HG03342 (cell line): ENCODE measurements at regions not wholly inside any gene's neighbourhood (a gene's known extent, or its start where the extent isn't known, plus 50 kb on each side); places are given as distances from the start of the nearest gene placed in this dataset.

Experiments used
- ATAC-seq: cut with Tn5 transposase; IDR thresholded peaks from one replicate; pipeline ENCODE4 v1.9.1; 2021; ENCODE audit warnings: mild to moderate bottlenecking, moderate library complexity; ENCODE audit not compliant: unreplicated experiment

GRCh38 chr11:127063241-127063640 lies 62.7 kb upstream of the KIRREL3 start:
- no peak for ATAC-seq

DNA sequence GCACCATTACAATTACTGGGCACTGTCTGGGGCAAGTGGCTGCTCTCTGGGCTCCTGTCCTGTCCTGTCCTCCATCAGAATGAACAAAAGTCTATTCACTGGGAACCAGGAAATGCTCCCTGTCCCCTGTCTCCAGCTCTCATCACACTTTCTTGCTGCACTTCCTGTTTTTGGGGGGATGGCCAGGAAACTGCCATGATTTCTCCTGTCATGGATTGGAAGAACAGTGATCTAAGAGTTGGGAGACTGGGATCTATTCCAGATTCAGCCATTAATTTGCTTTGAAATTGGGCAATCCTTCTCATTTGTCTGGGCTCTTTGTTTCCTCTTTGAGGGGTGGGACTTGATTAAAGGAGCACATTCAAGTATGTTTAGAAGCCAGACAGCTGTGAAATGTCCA lies 61.4 kb upstream of the KIRREL3 start:
- ATAC-seq = no peak

DNA sequence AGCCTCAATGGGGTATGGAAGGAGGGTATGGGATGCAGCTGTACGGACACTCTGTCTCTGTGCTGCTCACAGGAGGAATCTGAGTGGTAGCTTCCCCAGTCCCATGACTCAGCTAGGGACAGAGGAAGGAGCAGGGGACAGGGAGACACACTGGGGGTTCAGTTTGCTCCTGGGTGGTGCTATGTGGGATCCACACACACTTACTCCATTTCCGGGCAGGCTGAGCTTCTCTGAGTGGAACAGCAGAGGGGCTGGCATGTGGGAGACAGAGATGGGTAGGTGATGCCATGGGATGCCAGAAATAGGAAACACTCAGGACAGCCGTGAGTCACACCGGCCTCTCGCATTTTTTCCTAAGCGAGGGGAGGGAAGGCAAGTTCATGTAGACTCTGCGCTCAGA lies 59.2 kb upstream of the KIRREL3 start:
- ATAC-seq = no peak

GRCh38 chr11:127059286-127059685 lies 58.7 kb upstream of the KIRREL3 start:
- no peak for ATAC-seq

GRCh38 chr11:127058524-127058923 lies 58.0 kb upstream of the KIRREL3 start:
- no peak for ATAC-seq

DNA sequence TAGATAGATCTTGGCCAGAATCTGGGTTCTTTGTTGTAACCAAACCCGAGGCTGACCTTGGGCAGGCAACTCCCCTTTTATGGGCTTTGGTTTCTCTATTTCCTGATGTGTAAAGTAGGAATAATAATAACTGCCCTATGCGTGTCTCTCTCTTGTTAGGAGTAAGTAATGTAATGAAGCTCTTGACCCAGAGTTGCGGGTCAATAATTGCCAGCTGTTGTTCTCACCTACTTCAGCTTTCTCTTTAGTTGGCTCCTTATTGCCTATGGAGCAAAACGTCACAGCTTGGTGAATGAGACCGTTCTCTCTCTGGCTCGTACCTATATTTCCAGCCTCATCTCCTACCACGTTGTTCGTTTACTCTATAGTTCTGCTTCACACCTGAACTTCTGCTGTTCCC lies 56.6 kb upstream of the KIRREL3 start:
- ATAC-seq = no peak

- ATAC-seq = no peak
Observed at GRCh38 chr11:127056338-127056971, 55.9 kb upstream of the KIRREL3 start.

- no peak for ATAC-seq
Observed at GRCh38 chr11:127055236-127055635, 54.7 kb upstream of the KIRREL3 start.

GRCh38 chr11:127054153-127054552 lies 53.6 kb upstream of the KIRREL3 start:
- ATAC-seq = no peak

DNA sequence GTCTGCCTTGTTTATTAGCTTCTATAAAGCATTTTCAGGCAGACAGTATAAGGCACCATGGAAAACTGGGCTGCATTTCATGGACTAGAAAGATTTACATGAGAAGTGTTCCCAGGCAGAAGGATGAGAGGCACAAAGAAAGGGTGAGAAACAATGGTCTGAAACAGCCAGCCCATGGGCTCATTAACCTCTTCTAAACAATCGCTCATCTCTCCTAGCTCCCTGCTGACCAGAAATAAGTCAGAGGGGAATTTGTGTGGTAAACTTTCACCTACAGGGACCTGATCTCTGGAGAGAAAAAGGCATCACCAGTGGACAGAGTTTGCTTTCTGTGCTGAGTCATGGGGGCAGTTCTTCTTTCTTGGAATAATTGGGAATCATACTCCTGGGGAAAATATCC lies 51.8 kb upstream of the KIRREL3 start:
- no peak for ATAC-seq
